GM12878 (cell line): ENCODE measurements at regions not wholly inside any gene's neighbourhood (a gene's known extent, or its start where the extent isn't known, plus 50 kb on each side); places are given as distances from the start of the nearest gene placed in this dataset.

Experiments
- ATAC-seq: fragments of 200-7000 bp; cut with Tn5 transposase; 3 replicates; pipeline ENCODE4 v1.9.1; 2020; ENCODE audit warnings: mild to moderate bottlenecking, moderate library complexity
- BruUV-seq: library from RNA; stranded (reverse); fragments of 400-500 nt; replicated peaks from 2 replicates; lab custom pipeline; 2021; lab: Mats Ljungman, UMichigan
- CTCF ChIA-PET: fragments of 300-600 bp; sonication (Branson Sonifier 250); formaldehyde crosslinking; extraction: SDS; loops from one replicate; lab custom pipeline; 2021; ENCODE audit warnings: inconsistent platforms; lab: Yijun Ruan, JAX
- POLR2A ChIA-PET: fragments of 350-600 bp; formaldehyde crosslinking; extraction: SDS; loops from one replicate; lab custom pipeline; 2021; ENCODE audit warnings: inconsistent platforms; lab: Charles Lee
- RAD21 ChIA-PET: fragments of 300-600 bp; sonication (Branson Sonifier 250); formaldehyde crosslinking; loops from one replicate; lab custom pipeline; 2023; ENCODE audit warnings: antibody characterized with exemption; ENCODE audit not compliant: unreplicated experiment; lab: Charles Lee
- SMC1A ChIA-PET: fragments of 300-600 bp; sonication (Branson Sonifier 250); formaldehyde crosslinking; loops from one replicate; lab custom pipeline; 2023; ENCODE audit not compliant: unreplicated experiment, uncharacterized antibody; lab: Charles Lee
- DNase-seq: peaks from one replicate; pipeline ENCODE4 v3.0.0-alpha.2; 2011; ENCODE audit warnings: low read depth, low spot score
- FAIRE-seq: peaks from 3 replicates; lab custom pipeline; 2011; peaks lifted over from hg19 to GRCh38; lab: Jason Lieb, UNC
- H2AFZ ChIP-seq: 2 replicates; pipeline ENCODE4 v1.6.0; 2011; ENCODE audit warnings: low read depth, low read length, control low read depth; ENCODE audit not compliant: control insufficient read depth
- H3K27ac ChIP-seq: 2 replicates; pipeline ENCODE4 v1.5.1; 2011; ENCODE audit warnings: control low read depth; ENCODE audit not compliant: control insufficient read depth, insufficient read depth
- H3K27me3 ChIP-seq, 2 experiments: replicated peaks in 1 of 2; 2 replicates each; pipeline versions ENCODE4 v1.6.0 to v1.6.1; 2011; ENCODE audit warnings: low read length in 1 of 2; ENCODE audit not compliant: control insufficient read depth in 2 of 2, insufficient read depth in 2 of 2
- H3K36me3 ChIP-seq, 2 experiments: 2 replicates each; pipeline ENCODE4 v1.5.1; 2011; ENCODE audit warnings: low read length in 1 of 2; ENCODE audit not compliant: control insufficient read depth in 2 of 2, insufficient read depth in 2 of 2
- H3K4me1 ChIP-seq: 2 replicates; pipeline ENCODE4 v1.6.1; 2011; ENCODE audit warnings: mild to moderate bottlenecking, low read length, moderate library complexity, mixed read lengths; ENCODE audit not compliant: control insufficient read depth, insufficient read depth
- H3K4me2 ChIP-seq: 2 replicates; pipeline ENCODE4 v1.6.0; 2011; ENCODE audit warnings: control low read depth; ENCODE audit not compliant: control insufficient read depth, insufficient read depth
- H3K4me3 ChIP-seq: fragments of 200-600 bp; sonication (generic); 2 replicates; pipeline ENCODE4 v1.5.1; 2016
- H3K79me2 ChIP-seq: 2 replicates; pipeline ENCODE4 v1.6.0; 2011; ENCODE audit warnings: low read length; ENCODE audit not compliant: control insufficient read depth, insufficient read depth
- H3K9ac ChIP-seq: 2 replicates; pipeline ENCODE4 v1.8.0; 2011; ENCODE audit warnings: low read length, control low read depth, mixed read lengths; ENCODE audit not compliant: control insufficient read depth, insufficient read depth
- H3K9me3 ChIP-seq: replicated peaks from 3 replicates; pipeline ENCODE4 v1.5.1; 2011; ENCODE audit warnings: mild to moderate bottlenecking, low read length; ENCODE audit not compliant: control insufficient read depth, insufficient read depth
- H4K20me1 ChIP-seq: 2 replicates; pipeline ENCODE4 v1.6.0; 2011; ENCODE audit not compliant: control insufficient read depth, insufficient read depth
- BCL11A ChIP-seq: IDR thresholded peaks from 2 replicates; pipeline ENCODE4 v1.6.1; 2011; ENCODE audit warnings: low read depth, low read length
- E2F8 ChIP-seq: fragments of 450-650 bp; IDR thresholded peaks from 2 replicates; pipeline ENCODE4 v1.6.1; 2018; ENCODE audit warnings: mild to moderate bottlenecking, low read depth, moderate library complexity; ENCODE audit not compliant: partially characterized antibody
- EZH2 ChIP-seq: IDR thresholded peaks from 2 replicates; pipeline ENCODE4 v1.6.1; 2012; ENCODE audit warnings: low read depth, mild to moderate bottlenecking, control low read depth, inconsistent platforms, low read length, borderline replicate concordance; ENCODE audit not compliant: control insufficient read depth
- IRF4 ChIP-seq: IDR thresholded peaks from 2 replicates; pipeline ENCODE4 v1.6.1; 2011; ENCODE audit warnings: low read depth, low read length
- MYB ChIP-seq: fragments of 150-350 bp; IDR thresholded peaks from 2 replicates; pipeline ENCODE4 v1.6.1; 2014; ENCODE audit warnings: mild to moderate bottlenecking, low read depth, low read length, borderline replicate concordance
- NBN ChIP-seq: fragments of 450-650 bp; IDR thresholded peaks from 2 replicates; pipeline ENCODE4 v1.6.1; 2016
- RBBP5 ChIP-seq: fragments of 200-600 bp; sonication (generic); conservative IDR thresholded peaks from 2 replicates; pipeline ENCODE4 v1.6.1; 2016
- TAF1 ChIP-seq: IDR thresholded peaks from 2 replicates; pipeline ENCODE4 v1.6.1; 2011; ENCODE audit warnings: mild to moderate bottlenecking, low read depth, low read length, borderline replicate concordance
- ZBTB4 ChIP-seq: fragments of 450-650 bp; formaldehyde crosslinking; IDR thresholded peaks from 2 replicates; pipeline ENCODE4 v1.4.0; 2022; ENCODE audit warnings: mild to moderate bottlenecking, moderate library complexity
- ZNF207 ChIP-seq: fragments of 450-650 bp; IDR thresholded peaks from 2 replicates; pipeline ENCODE4 v1.6.1; 2014; ENCODE audit warnings: antibody characterized with exemption, mild to moderate bottlenecking, borderline replicate concordance
- WGBS: methylation state at CpG from one replicate; pipeline ENCODE4 v1.1.6; 2016; ENCODE audit warnings: low lambda C conversion rate; ENCODE audit not compliant: insufficient replicate concordance, insufficient coverage; ENCODE audit errors: missing lambda C conversion rate; 5-methylcytosine and 5-hydroxymethylcytosine counted together
- in situ Hi-C: fragments of 300-500 bp; cut with MboI; formaldehyde crosslinking; loops from 9 replicates; pipeline ENCODE4 v1.14.3; 2018; ENCODE audit warnings: mixed read lengths
- intact Hi-C: fragments of 100-400 bp; cut with micrococcal nuclease; formaldehyde crosslinking; loops from one replicate; pipeline ENCODE4 v1.14.2; 2022; ENCODE audit not compliant: unreplicated experiment

DNA sequence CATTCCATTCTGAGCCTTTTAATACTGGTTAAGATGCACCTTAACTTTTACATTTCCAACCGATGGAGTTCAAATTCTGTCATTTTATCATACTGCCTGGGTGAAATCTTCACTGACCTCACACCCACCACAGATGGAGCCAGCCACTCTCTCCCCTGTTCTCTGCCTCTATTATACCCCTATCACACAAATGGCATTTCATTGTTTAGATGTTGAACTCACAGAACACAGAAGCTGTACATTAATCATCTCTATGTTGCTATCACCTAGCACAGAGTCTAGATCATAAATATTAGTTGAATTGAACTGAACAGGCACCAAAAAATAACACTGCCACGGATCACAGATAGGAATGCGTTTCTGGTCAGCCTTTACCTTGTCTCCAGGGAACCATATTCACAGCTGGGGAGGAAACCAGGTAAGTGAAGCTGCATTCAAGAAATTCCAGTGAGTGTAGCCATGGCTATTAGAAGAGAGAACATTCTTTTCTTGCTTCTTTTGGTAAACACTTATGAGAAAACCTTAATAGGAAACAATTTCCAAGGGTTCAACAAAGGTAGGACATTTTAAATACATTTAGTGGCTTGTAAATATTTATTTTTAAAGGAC lies 194.9 kb upstream of the RMST start:
- no peaks in the 10 kb centered on the region for H3K9me3 ChIP-seq
- H3K27me3 ChIP-seq = no peaks in the 10 kb centered on the region
- no peak overlapping the region for H2AFZ ChIP-seq
- ChIA-PET POLR2A (no interaction called here), CTCF (interaction anchor here (1.2 kb wide), 1 partner anchor 15 kb away, joined by 5 read pairs; no protein-coding TSS in a partner anchor), SMC1A (interaction anchor here (1.4 kb wide), 1 partner anchor 10 kb away, joined by 4 read pairs; no protein-coding TSS in a partner anchor)
- ATAC-seq (no peak), DNase-seq (no peak), FAIRE-seq (no peak)
- no peak overlapping the region for H3K9ac ChIP-seq
- H3K4me3 ChIP-seq = no peak overlapping the region
- 3% methylated on average over 3 of the region's 3 CpGs for WGBS
- no TSS peak for BruUV-seq
- H3K79me2 ChIP-seq = no peaks in the 10 kb centered on the region
- no peaks in the 10 kb centered on the region for H4K20me1 ChIP-seq
- H3K4me1 ChIP-seq = no peaks in the 10 kb centered on the region
- H3K4me2 ChIP-seq = no peak overlapping the region
- in situ Hi-C loops = no loop called here
- H3K27ac ChIP-seq = no peak overlapping the region
- intact Hi-C loops = no loop called here
- TF ChIP-seq NBN (no peak), TAF1 (no peak), RBBP5 (no peak), ZNF207 (no peak), ZBTB4 (no peak), E2F8 (no peak), EZH2 (no peak), IRF4 (no peak), BCL11A (no peak), MYB (no peak)
- TF ChIP-seq, all 136 proteins: peak for 0
- no peaks in the 10 kb centered on the region for H3K36me3 ChIP-seq
- RAD21 ChIA-PET = no interaction called here
